CD14-positive monocyte (primary cell): ENCODE measurements at regions not wholly inside any gene's neighbourhood (a gene's known extent, or its start where the extent isn't known, plus 50 kb on each side); places are given as distances from the start of the nearest gene placed in this dataset.

ENCODE experiments used
- DNase-seq, 3 donors: peaks; one replicate each; pipeline ENCODE4 v3.0.0-alpha.2; 2011 to 2022
- H2AFZ ChIP-seq: 2 replicates; pipeline ENCODE4 v1.6.0; 2012; ENCODE audit warnings: mild to moderate bottlenecking, low read depth, low read length, inconsistent platforms; ENCODE audit not compliant: insufficient read depth, poor library complexity, severe bottlenecking
- H3K27ac ChIP-seq, 2 donors: 1 replicate in 1 of 2; 2 replicates in 1 of 2; pipeline ENCODE4 v1.5.1; 2012 to 2013; ENCODE audit warnings: low read length in 2 of 2, control low read depth in 1 of 2, inconsistent platforms in 1 of 2, low read depth in 1 of 2, mild to moderate bottlenecking in 1 of 2
- H3K27me3 ChIP-seq, 2 donors: one replicate each; pipeline versions ENCODE4 v1.6.0 to v1.6.1; 2011 to 2013; ENCODE audit warnings: low read length in 2 of 2; ENCODE audit not compliant: control insufficient read depth in 2 of 2, insufficient read depth in 2 of 2
- H3K36me3 ChIP-seq, 2 donors: replicated peaks in 1 of 2; 1 replicate in 1 of 2; 2 replicates in 1 of 2; pipeline versions ENCODE4 v1.5.1 to v1.6.1; 2012 to 2013; ENCODE audit warnings: low read length in 2 of 2, control low read depth in 1 of 2, inconsistent platforms in 1 of 2, mild to moderate bottlenecking in 1 of 2; ENCODE audit not compliant: insufficient read depth in 2 of 2, control insufficient read depth in 1 of 2
- H3K4me1 ChIP-seq, 2 donors: 1 replicate in 1 of 2; 2 replicates in 1 of 2; pipeline versions ENCODE4 v1.5.1 to v1.6.1; 2012 to 2013; ENCODE audit warnings: low read length in 2 of 2, control low read depth in 1 of 2, inconsistent platforms in 1 of 2, mild to moderate bottlenecking in 1 of 2, moderate library complexity in 1 of 2; ENCODE audit not compliant: insufficient read depth in 2 of 2, control insufficient read depth in 1 of 2
- H3K4me2 ChIP-seq: replicated peaks from 2 replicates; pipeline ENCODE3; 2012; ENCODE audit warnings: low read length, moderate library complexity, mild to moderate bottlenecking; ENCODE audit not compliant: poor library complexity, severe bottlenecking; ENCODE audit errors: extremely low read depth
- H3K4me3 ChIP-seq, 3 experiments: fragments of 200-600 bp in 1 of 3; sonication (generic) in 1 of 3; replicated peaks in 1 of 3; 1 replicate in 2 of 3; 2 replicates in 1 of 3; pipeline ENCODE4 v1.5.1; 2011 to 2013; ENCODE audit warnings: low read length in 3 of 3, mild to moderate bottlenecking in 3 of 3, control low read depth in 2 of 3, low read depth in 2 of 3, inconsistent platforms in 1 of 3, moderate library complexity in 1 of 3
- H3K79me2 ChIP-seq: 2 replicates; pipeline ENCODE4 v1.6.0; 2012; ENCODE audit warnings: mild to moderate bottlenecking, control low read depth, inconsistent platforms, low read length, moderate library complexity; ENCODE audit not compliant: insufficient read depth
- H3K9ac ChIP-seq: 2 replicates; pipeline ENCODE4 v1.6.0; 2017; ENCODE audit warnings: low read length, mild to moderate bottlenecking; ENCODE audit not compliant: insufficient read depth, poor library complexity, severe bottlenecking
- H3K9me3 ChIP-seq, 2 donors: replicated peaks in 1 of 2; 1 replicate in 1 of 2; 2 replicates in 1 of 2; pipeline versions ENCODE4 v1.5.1 to v1.6.1; 2012 to 2013; ENCODE audit warnings: low read length in 2 of 2, control low read depth in 1 of 2; ENCODE audit not compliant: control insufficient read depth in 1 of 2, insufficient read depth in 1 of 2
- H4K20me1 ChIP-seq: 2 replicates; pipeline ENCODE4 v1.6.0; 2012; ENCODE audit warnings: mild to moderate bottlenecking, low read length, control low read depth, moderate library complexity; ENCODE audit not compliant: insufficient read depth
- H3K27ac Mint-ChIP-seq, 7 donors: one replicate each; pipeline ENCODE4 v1.8.0; 2020; ENCODE audit warnings: mild to moderate bottlenecking in 7 of 7, mixed read lengths in 7 of 7, moderate library complexity in 6 of 7, inconsistent platforms in 2 of 7
- H3K27me3 Mint-ChIP-seq, 3 donors: one replicate each; pipeline ENCODE4 v1.8.0; 2021 to 2022; ENCODE audit warnings: low read depth in 3 of 3, mild to moderate bottlenecking in 3 of 3, mixed read lengths in 3 of 3, moderate library complexity in 3 of 3, inconsistent platforms in 1 of 3
- H3K36me3 Mint-ChIP-seq, 2 donors: one replicate each; pipeline ENCODE4 v1.8.0; 2020; ENCODE audit warnings: mixed read lengths in 2 of 2, inconsistent platforms in 1 of 2, mild to moderate bottlenecking in 1 of 2
- H3K4me1 Mint-ChIP-seq: one replicate; pipeline ENCODE4 v1.8.0; 2020; ENCODE audit warnings: mild to moderate bottlenecking, mixed read lengths
- H3K4me3 Mint-ChIP-seq, 2 donors: one replicate each; pipeline ENCODE4 v1.8.0; 2020; ENCODE audit warnings: mild to moderate bottlenecking in 2 of 2, mixed read lengths in 2 of 2, moderate library complexity in 1 of 2
- H3K9me3 Mint-ChIP-seq, 7 donors: one replicate each; pipeline ENCODE4 v1.8.0; 2020 to 2022; ENCODE audit warnings: mixed read lengths in 7 of 7, mild to moderate bottlenecking in 6 of 7, moderate library complexity in 6 of 7, inconsistent platforms in 2 of 7
- CTCF ChIP-seq: fragments of 200-600 bp; IDR thresholded peaks from one replicate; pipeline ENCODE4 v1.8.0; 2022; ENCODE audit warnings: antibody characterized with exemption, mild to moderate bottlenecking
- WGBS: methylation state at CpG from one replicate; pipeline ENCODE4 v1.1.5; 2013; ENCODE audit warnings: missing lambda C conversion rate; ENCODE audit not compliant: insufficient coverage; 5-methylcytosine and 5-hydroxymethylcytosine counted together
- intact Hi-C, 2 donors: fragments of 100-400 bp; cut with micrococcal nuclease; formaldehyde crosslinking; loops; one replicate each; pipeline versions ENCODE4 v1.15.0 to v1.15.1; 2023

DNA sequence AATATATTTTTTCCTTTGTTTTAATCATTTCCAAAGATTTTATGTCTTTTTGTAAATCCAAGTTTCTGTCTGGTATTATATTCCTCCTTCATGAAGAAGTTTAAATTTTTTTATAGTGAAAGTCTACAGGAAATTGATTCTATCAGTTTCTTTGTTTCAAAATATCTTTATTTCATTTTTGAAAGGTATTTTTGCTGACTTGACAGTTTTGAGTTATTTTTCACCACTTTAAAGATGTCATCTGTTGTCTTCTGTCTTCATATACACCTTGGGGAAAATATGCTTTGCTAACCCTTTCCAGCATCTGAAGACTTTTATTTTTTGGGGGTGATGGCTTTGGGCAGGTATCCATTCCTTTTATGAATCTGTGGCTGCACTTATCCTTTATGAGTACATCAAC, 164.4 kb upstream of the EPHA5 start:
- intact Hi-C loops = no loop called here
- Histone ChIP-seq H3K4me3 (no peak overlapping the region), H3K9me3 (no peaks in the 10 kb centered on the region), H2AFZ (no peak overlapping the region), H3K9ac (no peak overlapping the region), H4K20me1 (no peaks in the 10 kb centered on the region), H3K27ac (no peak overlapping the region), H3K27me3 (no peaks in the 10 kb centered on the region), H3K36me3 (no peaks in the 10 kb centered on the region), H3K4me1 (no peaks in the 10 kb centered on the region), H3K79me2 (no peaks in the 10 kb centered on the region), H3K4me2 (no peak overlapping the region)
- Mint-ChIP-seq H3K36me3 (no peaks in the 10 kb centered on the region), H3K9me3 (peaks cover 0 to 2% (median 0%) of the 10 kb centered on the region in 7 donors), H3K27ac (no peak overlapping the region), H3K4me1 (no peaks in the 10 kb centered on the region), H3K27me3 (no peaks in the 10 kb centered on the region), H3K4me3 (no peak overlapping the region)
- TF ChIP-seq CTCF = no peak
- no peak for DNase-seq

DNA sequence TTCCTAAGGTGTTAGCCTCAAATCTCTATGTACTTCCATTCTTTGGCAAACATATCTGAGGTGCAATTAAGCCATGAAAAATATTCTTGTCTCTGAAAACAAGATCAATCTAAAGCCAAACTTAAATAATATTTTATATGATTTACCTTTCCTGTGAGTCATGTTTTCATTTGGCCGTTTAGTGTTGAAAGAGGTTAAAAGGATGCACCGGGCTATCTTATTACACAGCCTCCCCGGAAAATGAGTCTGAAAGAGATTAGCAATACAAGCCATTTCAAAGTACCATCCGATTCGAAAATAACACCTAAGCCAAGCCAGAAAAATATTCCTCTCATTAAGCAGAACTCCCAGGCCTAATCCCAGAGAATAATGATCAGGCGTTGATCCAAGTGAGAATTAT, 161.5 kb upstream of the EPHA5 start:
- TF ChIP-seq CTCF = no peak
- no peak overlapping the region for H2AFZ ChIP-seq
- H4K20me1 ChIP-seq = no peaks in the 10 kb centered on the region
- Mint-ChIP-seq H3K27ac (no peak overlapping the region), H3K36me3 (no peaks in the 10 kb centered on the region), H3K27me3 (peaks cover 0 to 1% (median 0%) of the 10 kb centered on the region in 3 donors), H3K4me1 (no peaks in the 10 kb centered on the region), H3K4me3 (no peak overlapping the region), H3K9me3 (peaks cover 0 to 2% (median 0%) of the 10 kb centered on the region in 7 donors)
- H3K9ac ChIP-seq = no peak overlapping the region
- H3K9me3 ChIP-seq = no peaks in the 10 kb centered on the region
- no peaks in the 10 kb centered on the region for H3K36me3 ChIP-seq
- H3K4me2 ChIP-seq = no peak overlapping the region
- no peak overlapping the region for H3K27ac ChIP-seq
- no peaks in the 10 kb centered on the region for H3K79me2 ChIP-seq
- H3K4me3 ChIP-seq = no peak overlapping the region
- DNase-seq = no peak
- no peaks in the 10 kb centered on the region for H3K4me1 ChIP-seq
- intact Hi-C loops = no loop called here
- WGBS = no CpG with 5 or more reads among the region's 6 CpGs
- no peaks in the 10 kb centered on the region for H3K27me3 ChIP-seq
